GM18858 (cell line): ENCODE measurements at regions not wholly inside any gene's neighbourhood (a gene's known extent, or its start where the extent isn't known, plus 50 kb on each side); places are given as distances from the start of the nearest gene placed in this dataset.

Experiments
- ATAC-seq: cut with Tn5 transposase; IDR thresholded peaks from one replicate; pipeline ENCODE4 v1.9.1; 2021; ENCODE audit not compliant: unreplicated experiment

DNA sequence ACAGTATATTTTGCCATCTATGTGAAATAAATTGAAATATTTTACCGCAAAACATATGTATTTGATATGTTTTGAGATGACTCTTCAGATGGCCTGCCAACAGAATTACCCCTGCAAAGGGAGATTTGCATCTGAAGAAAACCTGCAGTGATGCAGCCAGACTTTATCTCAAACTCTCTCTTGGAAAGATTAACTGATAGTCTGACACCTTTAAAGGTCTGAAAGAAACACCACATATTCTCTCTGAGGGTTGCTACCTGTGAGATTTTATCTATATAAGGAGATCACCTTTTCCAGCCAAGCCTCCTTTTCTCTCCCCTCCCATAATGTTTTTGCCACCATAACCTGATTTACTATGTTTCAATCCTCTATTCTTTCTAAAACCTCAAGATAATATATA lies 1106.3 kb upstream of the IGFBP7 start:
- no peak for ATAC-seq

GRCh38 chr4:58214376-58214775 lies 1104.2 kb upstream of the IGFBP7 start:
- no peak for ATAC-seq

GRCh38 chr4:58209551-58209950 lies 1099.4 kb upstream of the IGFBP7 start:
- no peak for ATAC-seq

- no peak for ATAC-seq
These were observed 1098.8 kb upstream of the IGFBP7 start for GRCh38 chr4:58209001-58209400.

- ATAC-seq = no peak
These were observed 1095.5 kb upstream of the IGFBP7 start for GRCh38 chr4:58205446-58206235.

GRCh38 chr4:58192217-58192616 lies 1082.0 kb upstream of the IGFBP7 start:
- no peak for ATAC-seq

DNA sequence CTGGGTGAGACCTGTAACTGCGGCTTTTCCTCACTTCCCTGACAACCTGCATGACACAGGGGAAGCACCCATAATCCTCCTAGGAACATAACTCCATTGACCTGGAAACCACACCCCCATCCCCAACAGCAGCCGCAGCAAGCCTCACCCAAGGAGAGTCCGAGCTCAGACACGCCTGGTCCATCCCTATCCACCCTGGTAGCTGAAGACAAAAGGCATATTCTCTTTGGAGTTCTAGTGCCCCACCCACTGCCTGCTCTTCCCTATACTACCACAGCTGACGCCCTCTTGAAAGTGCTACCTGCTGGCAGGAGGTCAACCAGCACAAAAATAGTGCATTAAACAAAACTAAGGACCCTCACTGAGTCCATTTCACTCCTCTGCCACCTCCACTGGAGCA lies 1080.9 kb upstream of the IGFBP7 start:
- no peak for ATAC-seq

DNA sequence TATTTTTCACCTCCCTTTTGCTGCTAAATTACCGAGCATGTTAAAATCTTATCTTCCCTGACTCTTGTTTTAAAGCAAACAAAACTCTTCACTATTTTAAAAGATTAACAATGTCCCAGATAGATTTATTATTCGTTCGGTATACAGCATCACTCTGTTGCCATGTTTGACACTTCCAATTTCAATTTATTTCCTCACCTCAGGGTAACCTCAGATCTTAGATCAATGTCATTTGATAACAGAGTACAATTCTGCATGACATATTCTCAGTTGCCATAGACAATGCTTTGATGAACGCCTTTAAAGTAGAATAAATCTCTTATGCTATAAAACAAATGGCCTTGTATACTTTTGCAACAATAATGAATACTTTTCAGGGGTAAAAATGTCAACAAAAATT lies 1078.1 kb upstream of the IGFBP7 start:
- no peak for ATAC-seq

DNA sequence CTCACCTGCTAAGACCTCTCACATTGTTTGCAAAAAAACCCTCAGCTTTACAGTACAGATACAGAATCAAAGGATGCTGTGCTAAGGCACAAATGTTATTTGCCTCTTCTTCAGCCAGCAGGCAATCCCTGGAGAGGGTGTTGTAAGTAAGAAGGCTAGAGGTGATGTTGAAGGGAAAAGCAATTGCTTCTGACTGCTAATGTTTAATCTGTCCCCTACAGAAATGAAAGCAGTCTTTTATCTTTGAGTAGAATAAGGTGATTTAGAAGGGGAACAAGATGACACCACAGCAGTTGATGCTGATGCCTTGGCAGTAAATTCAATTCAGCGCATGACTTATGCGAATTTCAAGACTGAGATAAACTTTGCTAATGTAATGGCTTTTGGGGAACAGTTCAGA lies 1064.8 kb upstream of the IGFBP7 start:
- no peak for ATAC-seq

GRCh38 chr4:58166490-58166889 lies 1056.3 kb upstream of the IGFBP7 start:
- no peak for ATAC-seq

GRCh38 chr4:58163156-58163555 lies 1053.0 kb upstream of the IGFBP7 start:
- no peak for ATAC-seq

DNA sequence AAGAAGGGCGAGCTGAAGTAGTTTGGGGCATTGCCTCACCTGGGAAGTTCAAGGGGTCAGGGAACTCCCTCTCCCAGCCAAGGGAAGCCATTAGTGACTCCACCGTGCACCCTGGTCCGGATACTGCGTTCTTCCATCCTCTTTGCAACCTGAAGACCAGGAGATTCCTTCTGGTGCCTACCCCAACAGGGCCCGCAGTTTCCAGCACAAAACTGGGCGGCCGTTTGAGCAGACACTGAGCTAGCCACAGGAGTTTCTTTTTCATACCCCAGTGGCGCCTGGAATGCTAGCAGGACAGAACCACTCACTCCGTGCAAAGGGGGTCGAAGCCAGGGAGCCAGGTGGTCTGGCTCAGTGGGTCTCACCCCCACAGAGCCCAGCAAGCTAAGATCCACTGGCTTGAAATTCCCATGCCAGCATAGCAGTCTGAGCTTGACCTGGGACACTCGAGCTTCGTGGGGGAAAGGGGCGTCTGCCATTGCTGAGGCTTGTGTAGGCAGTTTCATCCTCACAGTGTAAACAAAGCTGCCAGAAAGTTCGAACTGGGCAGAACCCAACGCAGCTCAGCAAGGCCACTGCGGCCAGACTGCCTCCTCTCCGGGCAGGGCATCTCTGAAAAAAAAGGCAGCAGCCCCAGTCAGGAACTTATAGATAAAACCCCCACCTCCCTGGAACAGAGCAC lies 1039.4 kb upstream of the IGFBP7 start:
- ATAC-seq = no peak

DNA sequence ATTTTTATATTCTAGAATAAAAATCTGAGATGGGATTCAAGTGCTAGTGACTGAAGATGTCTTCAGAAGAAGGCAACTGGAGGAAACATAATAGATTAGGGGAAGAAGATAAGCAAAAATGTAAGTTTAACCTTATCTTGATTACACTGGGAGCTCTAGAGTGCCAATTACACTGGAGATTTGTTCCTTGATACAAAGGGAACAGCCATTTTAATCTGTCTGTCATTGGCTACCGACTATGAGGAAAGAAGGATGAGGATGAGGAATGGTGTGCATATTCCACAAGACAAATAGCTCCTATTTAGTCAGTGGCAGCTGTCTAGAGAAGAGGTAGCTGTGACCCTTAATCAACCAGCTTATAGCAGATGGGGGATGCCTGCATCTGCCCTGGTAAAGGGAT lies 1034.5 kb upstream of the IGFBP7 start:
- ATAC-seq = no peak

- no peak for ATAC-seq
These were observed 1028.8 kb upstream of the IGFBP7 start for GRCh38 chr4:58138786-58139668.

DNA sequence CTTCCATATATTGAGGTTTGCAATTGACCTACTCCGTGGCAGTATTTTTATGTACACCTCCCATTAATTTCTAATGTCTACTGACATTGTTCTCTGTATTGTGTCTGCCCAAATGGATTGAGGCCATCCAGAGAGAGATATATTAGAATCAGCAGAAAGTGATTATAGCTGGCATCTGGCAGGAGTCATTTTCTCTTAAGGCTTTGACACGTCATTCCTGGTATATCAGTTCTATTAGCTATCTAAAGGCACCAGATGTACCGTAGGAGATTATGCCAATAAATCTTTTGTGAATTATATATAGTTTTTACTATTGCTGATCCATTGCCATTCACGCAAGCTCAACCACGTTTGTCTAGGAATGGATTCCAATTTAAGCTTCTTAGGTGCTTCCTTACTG lies 1026.4 kb upstream of the IGFBP7 start:
- no peak for ATAC-seq

DNA sequence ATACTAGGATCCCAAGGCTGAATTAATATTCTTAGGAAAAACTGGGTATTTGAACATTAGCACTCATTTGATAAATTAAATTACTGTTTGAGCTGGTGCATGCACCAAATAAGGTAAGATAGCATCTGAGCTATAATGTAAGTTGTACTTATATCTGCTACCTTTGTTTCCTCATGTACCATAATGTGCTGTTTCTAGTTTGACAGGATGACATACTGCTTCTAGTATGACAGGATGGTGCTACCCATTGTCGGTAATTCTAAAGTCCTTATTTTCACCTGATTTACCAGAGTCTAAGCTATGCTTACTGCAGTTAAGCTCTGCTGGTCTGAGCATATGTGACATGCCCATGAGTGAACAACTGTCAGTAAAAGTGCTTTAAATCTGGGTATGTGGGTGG lies 1017.5 kb upstream of the IGFBP7 start:
- ATAC-seq = no peak

DNA sequence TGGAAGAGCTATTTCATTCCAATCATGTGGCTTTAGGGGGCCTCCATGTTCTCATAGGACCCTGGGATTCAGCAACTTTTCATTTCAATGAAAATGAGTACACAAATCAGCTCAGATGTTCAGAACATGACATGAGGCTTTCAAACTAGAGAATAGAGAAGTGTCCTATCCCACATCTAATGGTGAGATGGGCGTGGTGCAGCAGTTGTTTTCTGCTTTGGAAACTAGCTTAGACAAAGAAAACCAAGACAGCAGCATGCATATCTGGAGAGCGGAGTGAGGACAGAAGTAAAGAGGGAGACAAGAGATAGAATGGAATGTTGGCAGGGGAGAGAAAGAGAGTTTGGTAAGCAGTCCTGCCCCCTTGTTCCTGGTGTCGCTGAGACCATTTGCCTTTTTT lies 1009.1 kb upstream of the IGFBP7 start:
- ATAC-seq = no peak

DNA sequence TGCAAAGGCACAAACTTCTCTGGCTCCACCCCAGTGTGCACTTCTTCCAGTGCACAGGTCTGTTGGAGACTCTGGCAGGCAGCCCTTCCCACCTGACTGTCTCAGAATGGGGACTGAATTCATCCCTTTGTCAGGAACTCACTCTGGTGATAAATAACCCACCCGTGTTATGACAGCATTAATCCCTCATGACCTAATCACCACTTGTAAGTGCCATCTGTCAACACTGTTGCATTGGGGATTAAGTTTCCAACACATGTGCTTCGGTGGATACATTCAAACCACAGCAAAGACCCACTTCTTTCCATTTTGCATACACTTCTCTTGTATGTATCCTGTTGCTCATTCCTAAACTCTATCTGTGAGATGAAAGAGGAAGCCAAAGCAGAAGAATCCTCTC lies 1002.9 kb upstream of the IGFBP7 start:
- ATAC-seq = no peak

- ATAC-seq = no peak
These were observed 1001.6 kb upstream of the IGFBP7 start for GRCh38 chr4:58111818-58112217.

GRCh38 chr4:58093352-58093751 lies 983.2 kb upstream of the IGFBP7 start:
- ATAC-seq = no peak

DNA sequence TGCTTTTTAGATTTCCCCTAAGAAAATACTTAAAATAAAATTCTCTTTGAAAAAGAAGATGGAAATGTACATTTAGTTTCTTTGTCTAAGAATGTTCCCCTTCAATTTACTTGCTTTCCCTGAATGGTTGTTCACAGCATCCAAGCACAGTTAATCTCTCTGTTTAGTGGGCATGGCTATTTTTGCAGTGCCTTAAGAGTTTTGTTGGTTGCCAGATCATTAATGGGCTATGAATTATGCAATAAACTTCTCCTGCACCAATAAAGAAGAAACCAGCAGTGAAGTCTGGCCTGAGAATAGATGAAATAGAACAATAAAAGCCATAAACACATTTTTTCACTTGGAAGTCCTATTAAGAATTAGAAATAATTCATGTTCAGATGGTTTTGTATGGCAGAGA lies 980.4 kb upstream of the IGFBP7 start:
- no peak for ATAC-seq

- no peak for ATAC-seq
These were observed 971.2 kb upstream of the IGFBP7 start for GRCh38 chr4:58081356-58081755.
